ENCODE measurements at regions not wholly inside any gene's neighbourhood (a gene's known extent, or its start where the extent isn't known, plus 50 kb on each side); places are given as distances from the start of the nearest gene placed in this dataset.

- no peak for TF ChIP-seq POLR2A (IDR thresholded peaks at IDR 0.05; ENCODE audit: low read length)
- no peak for TF ChIP-seq GATA1 (IDR thresholded peaks at IDR 0.05; ENCODE audit: low read depth, low read length)
Measured at GRCh38 chr15:37483779-37484178, 383.4 kb upstream of the MEIS2 start.
